Breast epithelium (tissue), 4 donors: ENCODE measurements at regions not wholly inside any gene's neighbourhood (a gene's known extent, or its start where the extent isn't known, plus 50 kb on each side); places are given as distances from the start of the nearest gene placed in this dataset.

Experiments used
- DNase-seq, 2 donors: peaks; one replicate each; pipeline ENCODE4 v3.0.0-alpha.2; 2019; ENCODE audit warnings: low spot score in 2 of 2
- H3K27ac ChIP-seq, 2 donors: fragments of 200-600 bp; sonication (generic) in 1 of 2; one replicate each; pipeline ENCODE4 v1.5.1; 2016 to 2019; ENCODE audit warnings: mild to moderate bottlenecking in 1 of 2
- H3K27me3 ChIP-seq, 2 donors: fragments of 200-600 bp; sonication (generic) in 1 of 2; one replicate each; pipeline versions ENCODE4 v1.5.1 to v1.6.0; 2017 to 2019; ENCODE audit warnings: control low read depth in 1 of 2, mild to moderate bottlenecking in 1 of 2
- H3K36me3 ChIP-seq: fragments of 200-600 bp; one replicate; pipeline ENCODE4 v1.5.1; 2019
- H3K4me1 ChIP-seq, 2 donors: fragments of 200-600 bp; sonication (generic); one replicate each; pipeline ENCODE4 v1.5.1; 2016 to 2019; ENCODE audit warnings: control low read depth in 1 of 2
- H3K4me3 ChIP-seq, 3 donors: fragments of 200-600 bp; sonication (generic); 1 replicate in 2 of 3; 2 replicates in 1 of 3; pipeline ENCODE4 v1.5.1; 2016 to 2019; ENCODE audit warnings: mild to moderate bottlenecking in 3 of 3, moderate library complexity in 2 of 3
- H3K9me3 ChIP-seq, 2 donors: fragments of 200-600 bp; sonication (generic) in 1 of 2; one replicate each; pipeline ENCODE4 v1.5.1; 2016 to 2019; ENCODE audit warnings: control low read depth in 1 of 2
- CTCF ChIP-seq, 3 donors: fragments of 450-650 bp; IDR thresholded peaks; one replicate each; pipeline ENCODE4 v1.5.1; 2016 to 2017; ENCODE audit warnings: antibody characterized with exemption in 3 of 3, mild to moderate bottlenecking in 3 of 3, moderate library complexity in 3 of 3
- POLR2A ChIP-seq: fragments of 450-650 bp; IDR thresholded peaks from one replicate; pipeline ENCODE4 v1.6.1; 2016; ENCODE audit warnings: antibody characterized with exemption, mild to moderate bottlenecking, moderate library complexity
- POLR2AphosphoS5 ChIP-seq, 3 donors: sonication (generic); formaldehyde crosslinking; IDR thresholded peaks; one replicate each; pipeline ENCODE4 v1.6.1; 2017; ENCODE audit warnings: antibody characterized with exemption in 3 of 3
- intact Hi-C: fragments of 100-400 bp; cut with DNase I; formaldehyde crosslinking; loops from one replicate; pipeline ENCODE4 v1.15.1; 2023; ENCODE audit warnings: low total_unique reads

- no peak overlapping the region for H3K4me3 ChIP-seq
- TF ChIP-seq CTCF (IDR thresholded peaks at IDR 0.05) (no peak), POLR2A (no peak), POLR2AphosphoS5 (IDR thresholded peaks at IDR 0.05) (no peak)
- no peaks in the 10 kb centered on the region for H3K4me1 ChIP-seq
- DNase-seq = no peak
- H3K9me3 ChIP-seq = peaks cover 0 to 3% of the 10 kb centered on the region in 2 donors
- H3K27ac ChIP-seq = no peak overlapping the region
- no peaks in the 10 kb centered on the region for H3K36me3 ChIP-seq
- intact Hi-C loops = no loop called here
- H3K27me3 ChIP-seq = no peaks in the 10 kb centered on the region
These were observed 2305.7 kb downstream of the PCDH9 start for GRCh38 chr13:64924401-64924800.

DNA sequence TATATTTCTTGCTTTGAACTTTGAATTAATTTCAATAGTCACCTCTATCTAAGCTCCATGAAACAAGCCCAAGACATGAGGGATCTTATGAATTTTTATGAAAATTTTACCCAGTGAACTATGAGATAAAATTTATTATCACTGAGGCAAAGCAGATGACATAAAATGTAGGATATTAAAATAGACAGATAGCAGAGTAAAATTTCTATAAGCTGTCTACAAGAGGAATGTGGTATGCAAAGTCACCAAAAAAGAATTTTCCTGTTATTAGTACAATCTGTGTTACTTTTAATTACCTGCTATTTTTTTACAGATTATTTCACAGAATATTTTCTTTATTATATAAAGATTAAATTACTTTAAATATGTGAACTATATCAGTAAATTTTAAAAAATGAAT is 2312.6 kb downstream of the PCDH9 start:
- Histone ChIP-seq H3K27me3 (no peaks in the 10 kb centered on the region), H3K36me3 (no peaks in the 10 kb centered on the region), H3K4me1 (no peaks in the 10 kb centered on the region), H3K4me3 (no peak overlapping the region), H3K9me3 (peaks cover 0 to 7% of the 10 kb centered on the region in 2 donors), H3K27ac (no peak overlapping the region)
- intact Hi-C loops = no loop called here
- DNase-seq = no peak
- no peak for TF ChIP-seq POLR2AphosphoS5 (IDR thresholded peaks at IDR 0.05)
- no peak for TF ChIP-seq CTCF (IDR thresholded peaks at IDR 0.05)
- no peak for TF ChIP-seq POLR2A

- intact Hi-C loops = no loop called here
- no peak for DNase-seq
- no peak overlapping the region for H3K4me3 ChIP-seq
- no peak overlapping the region for H3K27ac ChIP-seq
- peaks cover 0 to 7% of the 10 kb centered on the region in 2 donors for H3K9me3 ChIP-seq
- H3K4me1 ChIP-seq = no peaks in the 10 kb centered on the region
- no peaks in the 10 kb centered on the region for H3K27me3 ChIP-seq
- TF ChIP-seq CTCF (IDR thresholded peaks at IDR 0.05) (no peak), POLR2AphosphoS5 (IDR thresholded peaks at IDR 0.05) (no peak), POLR2A (no peak)
- H3K36me3 ChIP-seq = no peaks in the 10 kb centered on the region
These were observed 2318.0 kb downstream of the PCDH9 start for GRCh38 chr13:64912141-64912540.

- Histone ChIP-seq H3K27me3 (no peaks in the 10 kb centered on the region), H3K4me3 (no peak overlapping the region), H3K36me3 (no peaks in the 10 kb centered on the region), H3K9me3 (peaks cover 0 to 7% of the 10 kb centered on the region in 2 donors), H3K4me1 (no peaks in the 10 kb centered on the region), H3K27ac (no peak overlapping the region)
- no peak for DNase-seq
- intact Hi-C loops = no loop called here
- TF ChIP-seq CTCF (IDR thresholded peaks at IDR 0.05) (no peak), POLR2A (no peak), POLR2AphosphoS5 (IDR thresholded peaks at IDR 0.05) (no peak)
These were observed 2320.0 kb downstream of the PCDH9 start for GRCh38 chr13:64910096-64910495.

GRCh38 chr13:64909184-64909583 is 2321.0 kb downstream of the PCDH9 start:
- Histone ChIP-seq H3K27me3 (no peaks in the 10 kb centered on the region), H3K36me3 (no peaks in the 10 kb centered on the region), H3K9me3 (peaks cover 0 to 7% of the 10 kb centered on the region in 2 donors), H3K4me3 (no peak overlapping the region), H3K27ac (no peak overlapping the region), H3K4me1 (no peaks in the 10 kb centered on the region)
- DNase-seq = no peak
- intact Hi-C loops = no loop called here
- no peak for TF ChIP-seq POLR2A
- TF ChIP-seq CTCF (IDR thresholded peaks at IDR 0.05) = no peak
- TF ChIP-seq POLR2AphosphoS5 (IDR thresholded peaks at IDR 0.05) = no peak
